ACC112 (cell line): ENCODE measurements at regions not wholly inside any gene's neighbourhood (a gene's known extent, or its start where the extent isn't known, plus 50 kb on each side); places are given as distances from the start of the nearest gene placed in this dataset.
"Not testable (repeated sequence)": the region's sequence is repeated elsewhere in the genome, so short reads cannot be mapped to it uniquely, and the experiment has no call there.

Source experiments
- H2AFZ ChIP-seq: fragments of 200-600 bp; sonication (generic); one replicate; pipeline ENCODE4 v1.6.0; 2017; ENCODE audit warnings: antibody characterized with exemption, low read length; ENCODE audit not compliant: unreplicated experiment
- H3K27ac ChIP-seq: fragments of 200-600 bp; sonication (generic); 2 replicates; pipeline ENCODE4 v1.5.1; 2014; ENCODE audit warnings: low read depth, mild to moderate bottlenecking, antibody characterized with exemption, low read length, moderate library complexity
- H3K27me3 ChIP-seq: fragments of 200-600 bp; sonication (generic); 2 replicates; pipeline ENCODE4 v1.6.1; 2014; ENCODE audit warnings: mild to moderate bottlenecking, antibody characterized with exemption, low read length, moderate library complexity, mixed read lengths; ENCODE audit not compliant: insufficient read depth
- H3K36me3 ChIP-seq: fragments of 200-600 bp; sonication (generic); 2 replicates; pipeline ENCODE4 v1.6.1; 2016; ENCODE audit warnings: mild to moderate bottlenecking, antibody characterized with exemption, low read length, moderate library complexity, mixed read lengths; ENCODE audit not compliant: insufficient read depth
- H3K4me1 ChIP-seq: fragments of 200-600 bp; sonication (generic); one replicate; pipeline ENCODE4 v1.6.1; 2016; ENCODE audit warnings: low read length, mixed read lengths; ENCODE audit not compliant: insufficient read depth, unreplicated experiment, control insufficient read depth
- H3K4me3 ChIP-seq: fragments of 200-600 bp; sonication (generic); 2 replicates; pipeline ENCODE4 v1.5.1; 2014; ENCODE audit warnings: mild to moderate bottlenecking, low read depth, low read length
- H3K79me2 ChIP-seq: fragments of 200-600 bp; sonication (generic); one replicate; pipeline ENCODE4 v1.6.0; 2016; ENCODE audit warnings: low read length; ENCODE audit not compliant: control insufficient read depth, unreplicated experiment, insufficient read depth

DNA sequence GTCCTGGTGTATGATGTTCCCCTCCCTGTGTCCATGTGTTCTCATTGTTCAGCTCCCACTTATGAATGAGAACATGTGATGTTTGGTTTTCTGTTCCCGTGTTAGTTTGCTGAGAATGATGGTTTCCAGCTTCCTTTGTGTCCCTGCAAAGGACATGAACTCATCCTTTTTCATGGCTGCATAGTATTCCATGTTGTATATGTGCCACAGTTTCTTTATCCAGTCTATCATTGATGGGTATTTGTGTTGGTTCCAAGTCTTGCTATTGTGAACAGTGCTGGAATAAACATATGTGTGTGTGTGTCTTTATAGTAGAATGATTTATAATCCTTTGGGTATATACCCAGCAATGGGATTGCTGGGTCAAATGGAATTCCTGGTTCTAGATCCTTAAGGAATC lies 1427.3 kb upstream of the SLC10A2 start:
- H3K4me1 ChIP-seq, H3K36me3 ChIP-seq, H3K27me3 ChIP-seq, H3K27ac ChIP-seq, H2AFZ ChIP-seq, H3K79me2 ChIP-seq, H3K4me3 ChIP-seq: not testable (repeated sequence)

DNA sequence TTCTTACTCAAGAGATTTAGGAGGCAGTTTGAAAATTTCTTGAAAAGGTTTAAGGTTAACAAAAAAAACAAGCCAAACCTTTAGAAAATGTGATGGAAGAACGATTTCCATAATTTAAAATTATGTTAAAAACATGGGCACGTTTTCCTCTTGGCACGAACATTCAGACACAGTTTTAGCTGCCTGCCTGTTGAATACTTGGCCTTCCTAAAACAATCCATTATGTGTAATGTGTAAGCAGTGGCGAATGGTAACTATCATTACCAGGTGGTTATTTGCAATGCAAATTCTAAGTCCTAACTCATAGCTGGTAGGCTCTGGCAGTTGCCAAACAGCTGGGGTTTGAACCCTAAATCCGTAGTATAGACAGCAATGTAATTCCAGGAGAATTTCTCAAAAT lies 1425.7 kb upstream of the SLC10A2 start:
- Histone ChIP-seq H3K4me3 (no peak overlapping the region), H2AFZ (no peak overlapping the region), H3K36me3 (no peaks in the 10 kb centered on the region), H3K79me2 (no peaks in the 10 kb centered on the region), H3K27me3 (no peaks in the 10 kb centered on the region), H3K4me1 (no peaks in the 10 kb centered on the region), H3K27ac (no peak overlapping the region)

DNA sequence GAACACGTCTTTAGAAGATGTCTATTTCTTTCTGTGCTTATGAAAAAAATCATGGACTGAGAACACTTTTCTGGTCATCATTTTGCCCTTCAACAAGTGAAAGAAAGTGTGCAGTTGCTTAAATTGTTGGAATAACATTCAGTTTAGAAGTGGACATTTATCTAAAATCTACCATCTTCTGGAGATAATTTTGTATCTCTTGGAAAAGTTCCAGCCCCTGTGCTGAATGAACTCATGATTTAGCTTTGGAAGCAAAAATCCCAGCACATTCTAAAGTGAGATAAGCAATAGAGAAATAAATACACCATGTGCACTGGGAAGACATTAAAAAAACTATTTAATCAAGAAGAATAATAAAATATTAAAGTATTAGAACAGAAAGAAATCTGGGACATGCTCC lies 1420.8 kb upstream of the SLC10A2 start:
- H3K36me3 ChIP-seq: no peaks in the 10 kb centered on the region
- no peaks in the 10 kb centered on the region for H3K27me3 ChIP-seq
- H3K4me3 ChIP-seq: no peak overlapping the region
- no peaks in the 10 kb centered on the region for H3K79me2 ChIP-seq
- H3K4me1 ChIP-seq: no peaks in the 10 kb centered on the region
- no peak overlapping the region for H2AFZ ChIP-seq
- no peak overlapping the region for H3K27ac ChIP-seq

DNA sequence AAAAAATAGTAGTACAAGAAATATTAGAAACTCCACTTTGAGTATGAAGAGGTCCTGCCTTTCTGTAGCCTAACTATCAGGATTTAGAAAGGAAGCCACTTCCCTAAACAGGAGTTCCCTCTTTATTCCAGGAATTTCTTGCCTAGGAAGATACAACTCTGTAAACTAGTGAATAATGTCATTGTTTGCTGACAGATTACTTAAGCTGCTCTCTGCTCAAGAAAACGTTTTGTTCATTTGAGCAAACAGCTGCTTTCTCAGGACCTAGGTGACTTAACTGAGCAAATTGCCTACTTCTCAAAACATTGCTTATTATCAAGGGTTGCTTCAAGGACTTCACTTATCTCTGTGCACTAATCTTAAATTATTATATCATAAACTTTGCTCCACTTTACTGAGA lies 1419.4 kb upstream of the SLC10A2 start:
- no peaks in the 10 kb centered on the region for H3K27me3 ChIP-seq
- no peaks in the 10 kb centered on the region for H3K36me3 ChIP-seq
- H3K4me1 ChIP-seq: no peaks in the 10 kb centered on the region
- no peak overlapping the region for H2AFZ ChIP-seq
- no peak overlapping the region for H3K4me3 ChIP-seq
- H3K27ac ChIP-seq: no peak overlapping the region
- no peaks in the 10 kb centered on the region for H3K79me2 ChIP-seq

DNA sequence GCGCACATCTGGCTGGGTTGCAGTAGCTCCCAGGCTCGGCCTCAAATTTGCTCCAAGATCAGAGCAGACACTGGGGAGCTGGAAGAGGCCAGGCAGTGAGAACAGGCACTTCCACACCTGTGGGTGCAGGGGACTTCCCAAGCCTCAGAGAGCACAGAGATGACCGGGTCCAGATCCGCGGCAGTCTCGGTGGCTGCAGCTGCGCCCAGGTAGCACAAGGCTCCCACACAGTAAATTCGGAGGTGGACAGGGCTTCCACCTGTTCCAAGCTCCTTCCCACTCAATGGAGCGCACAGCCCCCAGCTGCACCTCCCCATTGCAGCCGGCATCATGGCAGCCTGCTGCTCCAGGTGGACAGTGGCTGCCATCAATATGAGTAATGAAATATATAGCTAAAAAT lies 1417.4 kb upstream of the SLC10A2 start:
- no peak overlapping the region for H2AFZ ChIP-seq
- no peaks in the 10 kb centered on the region for H3K4me1 ChIP-seq
- H3K79me2 ChIP-seq: no peaks in the 10 kb centered on the region
- no peak overlapping the region for H3K4me3 ChIP-seq
- no peaks in the 10 kb centered on the region for H3K36me3 ChIP-seq
- H3K27ac ChIP-seq: no peak overlapping the region
- H3K27me3 ChIP-seq: no peaks in the 10 kb centered on the region

DNA sequence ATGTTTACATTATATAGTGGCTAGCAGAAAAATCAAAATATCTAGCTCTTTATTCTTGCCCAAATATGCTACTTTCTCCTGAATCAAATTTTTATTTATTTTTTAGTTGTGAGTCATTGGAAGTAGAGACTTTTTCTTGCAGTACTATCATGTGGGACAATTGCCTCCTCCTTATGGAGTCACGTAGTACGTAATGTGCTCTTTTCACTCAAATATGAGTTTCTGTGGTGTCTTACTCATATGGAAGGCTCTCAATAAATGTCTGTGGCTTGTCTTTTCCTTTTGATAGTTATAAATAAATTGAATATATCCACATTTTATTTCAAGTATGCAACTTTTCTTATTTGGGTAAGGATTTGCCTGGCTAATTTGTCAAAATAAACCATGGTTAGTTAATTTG lies 1411.0 kb upstream of the SLC10A2 start:
- no peaks in the 10 kb centered on the region for H3K36me3 ChIP-seq
- H3K27me3 ChIP-seq: no peaks in the 10 kb centered on the region
- H3K4me3 ChIP-seq: no peak overlapping the region
- H3K79me2 ChIP-seq: no peaks in the 10 kb centered on the region
- no peak overlapping the region for H3K27ac ChIP-seq
- no peaks in the 10 kb centered on the region for H3K4me1 ChIP-seq
- no peak overlapping the region for H2AFZ ChIP-seq

- H3K27me3 ChIP-seq: no peaks in the 10 kb centered on the region
- no peak overlapping the region for H3K4me3 ChIP-seq
- H3K79me2 ChIP-seq: no peaks in the 10 kb centered on the region
- H2AFZ ChIP-seq: no peak overlapping the region
- H3K36me3 ChIP-seq: no peaks in the 10 kb centered on the region
- no peak overlapping the region for H3K27ac ChIP-seq
- no peaks in the 10 kb centered on the region for H3K4me1 ChIP-seq
Measured at GRCh38 chr13:104473936-104474335, 1407.7 kb upstream of the SLC10A2 start.

DNA sequence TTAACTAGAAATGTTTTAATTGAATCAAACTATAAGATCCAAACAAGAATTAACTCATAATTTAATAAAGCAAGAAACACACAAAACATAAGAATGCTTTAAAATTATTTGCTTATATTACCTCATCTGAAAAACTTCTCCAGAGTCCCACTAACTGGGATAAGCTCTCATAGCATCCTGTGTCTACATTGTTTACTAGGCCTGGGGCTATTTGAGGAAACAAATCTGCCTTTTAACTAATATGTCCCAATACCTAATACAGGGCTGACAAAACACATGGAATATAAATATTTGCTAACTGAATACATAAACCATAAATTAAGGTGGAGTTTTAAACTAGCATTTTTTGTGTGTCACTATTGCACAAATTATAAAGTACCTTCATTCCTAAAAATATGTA lies 1399.8 kb upstream of the SLC10A2 start:
- H3K27me3 ChIP-seq: no peaks in the 10 kb centered on the region
- H3K4me3 ChIP-seq: no peak overlapping the region
- H3K36me3 ChIP-seq: no peaks in the 10 kb centered on the region
- H2AFZ ChIP-seq: no peak overlapping the region
- no peaks in the 10 kb centered on the region for H3K4me1 ChIP-seq
- no peak overlapping the region for H3K27ac ChIP-seq
- H3K79me2 ChIP-seq: no peaks in the 10 kb centered on the region

- Histone ChIP-seq H3K36me3 (no peaks in the 10 kb centered on the region), H3K27ac (no peak overlapping the region), H3K4me1 (no peaks in the 10 kb centered on the region), H3K27me3 (no peaks in the 10 kb centered on the region), H3K79me2 (no peaks in the 10 kb centered on the region), H2AFZ (no peak overlapping the region), H3K4me3 (no peak overlapping the region)
Measured at GRCh38 chr13:104461049-104461448, 1394.8 kb upstream of the SLC10A2 start.

GRCh38 chr13:104460554-104460953 lies 1394.3 kb upstream of the SLC10A2 start:
- Histone ChIP-seq H3K27ac (no peak overlapping the region), H2AFZ (no peak overlapping the region), H3K4me1 (no peaks in the 10 kb centered on the region), H3K4me3 (no peak overlapping the region), H3K36me3 (no peaks in the 10 kb centered on the region), H3K27me3 (no peaks in the 10 kb centered on the region), H3K79me2 (no peaks in the 10 kb centered on the region)

GRCh38 chr13:104450006-104450405 lies 1383.8 kb upstream of the SLC10A2 start:
- no peaks in the 10 kb centered on the region for H3K79me2 ChIP-seq
- H3K36me3 ChIP-seq: no peaks in the 10 kb centered on the region
- no peak overlapping the region for H3K4me3 ChIP-seq
- no peak overlapping the region for H3K27ac ChIP-seq
- H3K27me3 ChIP-seq: no peaks in the 10 kb centered on the region
- no peak overlapping the region for H2AFZ ChIP-seq
- no peaks in the 10 kb centered on the region for H3K4me1 ChIP-seq

DNA sequence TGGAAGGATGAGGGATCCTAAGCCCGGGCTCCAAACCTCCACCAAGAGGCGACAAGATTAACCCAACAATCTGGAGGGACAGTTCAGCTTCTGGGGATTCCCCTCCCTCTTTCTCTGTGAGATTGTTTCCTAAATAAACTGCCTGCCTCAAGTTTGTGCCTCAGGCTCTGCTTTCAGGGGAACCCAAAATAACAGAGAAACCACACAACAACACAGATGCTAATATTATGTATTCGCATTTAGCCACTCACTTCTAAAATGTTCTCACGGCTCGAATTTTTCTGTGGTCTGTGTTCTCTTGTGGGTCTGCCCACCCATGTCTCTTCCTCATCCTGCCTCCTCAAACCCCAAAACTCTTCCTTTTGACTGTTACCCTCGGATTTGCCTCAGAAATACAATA lies 1381.1 kb upstream of the SLC10A2 start:
- no peaks in the 10 kb centered on the region for H3K27me3 ChIP-seq
- H3K27ac ChIP-seq: no peak overlapping the region
- H3K4me3 ChIP-seq: no peak overlapping the region
- no peaks in the 10 kb centered on the region for H3K36me3 ChIP-seq
- H3K4me1 ChIP-seq: no peaks in the 10 kb centered on the region
- no peaks in the 10 kb centered on the region for H3K79me2 ChIP-seq
- no peak overlapping the region for H2AFZ ChIP-seq
